ENCODE measurements at regions not wholly inside any gene's neighbourhood (a gene's known extent, or its start where the extent isn't known, plus 50 kb on each side); places are given as distances from the start of the nearest gene placed in this dataset.
A peak's percentile ranks its signal among the peaks of the same experiment; 100 is the strongest.
"Not testable (repeated sequence)": the region's sequence is repeated elsewhere in the genome, so short reads cannot be mapped to it uniquely, and the experiment has no call there.

DNA sequence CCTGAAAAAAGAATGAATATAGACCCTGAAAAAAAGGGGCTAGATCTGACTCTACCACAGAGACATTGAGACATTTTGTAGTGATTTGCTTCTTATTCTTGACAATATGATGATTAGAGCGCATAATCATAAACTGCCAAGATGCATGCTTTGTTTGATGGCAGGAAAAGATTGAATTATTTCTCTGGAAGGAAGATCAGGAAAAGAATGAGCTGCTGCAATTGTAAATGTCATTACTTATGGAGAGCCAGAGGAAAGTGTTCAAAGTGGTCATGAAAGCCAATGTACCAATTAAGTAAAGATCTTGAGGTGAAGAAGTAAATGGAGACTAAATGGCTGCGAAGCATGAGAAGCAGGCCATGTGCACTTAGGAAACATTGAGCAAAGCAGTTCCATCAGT lies 126.4 kb upstream of the NXPH2 start:
- no peak for DNase-seq (ENCODE audit: insufficient read length, low spot score)

DNA sequence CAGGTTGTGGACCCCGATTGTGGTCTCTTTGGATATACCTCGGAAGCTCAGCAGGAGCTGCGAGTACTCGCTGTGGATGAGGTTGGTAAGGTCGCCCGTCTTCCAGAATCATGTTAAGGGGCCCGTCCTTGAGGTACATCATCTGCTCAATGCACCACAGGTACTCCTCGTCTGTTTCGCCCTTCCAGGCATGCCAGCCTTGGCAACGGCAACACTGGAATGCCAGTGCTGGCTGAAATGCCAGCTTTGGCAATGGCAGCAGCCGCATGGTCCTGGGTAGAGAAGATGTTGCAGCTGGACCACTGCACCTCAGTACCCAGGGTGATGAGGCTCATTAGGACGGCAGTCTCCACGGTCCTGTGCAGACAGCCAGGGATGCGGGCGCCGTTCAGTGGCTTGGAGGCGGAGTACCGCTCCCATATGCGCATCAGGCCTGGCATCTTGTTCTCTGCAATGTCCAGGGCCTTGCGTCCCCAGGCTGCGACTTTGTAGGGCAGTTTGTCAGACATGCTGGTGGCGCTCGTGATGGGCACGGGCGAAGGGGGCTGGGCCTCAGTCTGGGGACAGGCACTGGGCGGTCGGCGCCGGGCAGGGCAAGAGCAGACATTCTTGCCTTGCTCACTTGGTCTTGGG lies 122.2 kb upstream of the NXPH2 start:
- DNase-seq (ENCODE audit: insufficient read length, low spot score) (no peak), FAIRE-seq (no peak)

More for the DNA sequence above, 126.4 kb upstream of the NXPH2 start:
- FAIRE-seq: no peak

DNA sequence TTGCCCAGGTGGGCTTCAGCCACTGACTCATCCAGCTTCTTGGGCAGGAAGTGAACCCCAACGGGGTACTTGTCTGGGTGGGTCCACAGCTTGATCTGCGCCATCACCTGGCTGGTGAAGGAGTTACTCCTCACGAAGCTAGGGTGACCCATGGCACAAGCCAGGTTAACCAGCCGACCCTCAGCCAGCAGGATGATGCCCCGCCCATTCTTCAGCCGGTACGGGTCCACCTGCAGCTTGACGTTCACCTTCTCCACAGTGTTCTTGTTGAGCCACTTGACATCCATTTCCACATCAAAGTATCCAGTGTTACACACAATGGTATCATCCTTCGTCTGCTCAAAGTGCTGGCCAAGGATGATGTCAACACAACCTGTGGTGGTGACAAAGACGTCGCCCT lies 121.3 kb upstream of the NXPH2 start:
- DNase-seq (ENCODE audit: insufficient read length, low spot score): no peak
- no peak for FAIRE-seq

GRCh38 chr2:138898855-138899254 lies 118.7 kb upstream of the NXPH2 start:
- no peak for FAIRE-seq
- DNase-seq (ENCODE audit: insufficient read length, low spot score): no peak

- no peak for FAIRE-seq
- no peak for DNase-seq (ENCODE audit: insufficient read length, low spot score)
Observed at GRCh38 chr2:138897274-138897673, 117.1 kb upstream of the NXPH2 start.

DNA sequence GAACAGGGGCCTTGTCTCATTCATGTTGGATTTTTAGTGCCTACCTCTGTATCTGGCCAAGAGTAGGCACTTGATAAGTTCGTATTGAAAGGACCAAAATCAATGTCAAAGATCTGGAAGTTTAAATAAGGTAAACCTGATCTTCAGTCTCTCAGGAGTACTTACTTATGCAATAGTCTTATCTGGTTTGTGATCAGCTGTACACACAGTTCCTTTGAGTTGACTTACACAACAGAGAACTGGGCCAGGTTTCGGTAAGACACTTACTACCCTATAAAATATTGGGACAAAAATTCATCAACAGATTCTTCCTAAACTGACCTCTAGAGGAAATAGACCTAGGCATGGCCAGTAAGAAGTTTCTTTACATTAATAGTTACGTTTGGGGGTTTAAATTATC lies 113.6 kb upstream of the NXPH2 start:
- DNase-seq (ENCODE audit: insufficient read length, low spot score): no peak
- FAIRE-seq: no peak

DNA sequence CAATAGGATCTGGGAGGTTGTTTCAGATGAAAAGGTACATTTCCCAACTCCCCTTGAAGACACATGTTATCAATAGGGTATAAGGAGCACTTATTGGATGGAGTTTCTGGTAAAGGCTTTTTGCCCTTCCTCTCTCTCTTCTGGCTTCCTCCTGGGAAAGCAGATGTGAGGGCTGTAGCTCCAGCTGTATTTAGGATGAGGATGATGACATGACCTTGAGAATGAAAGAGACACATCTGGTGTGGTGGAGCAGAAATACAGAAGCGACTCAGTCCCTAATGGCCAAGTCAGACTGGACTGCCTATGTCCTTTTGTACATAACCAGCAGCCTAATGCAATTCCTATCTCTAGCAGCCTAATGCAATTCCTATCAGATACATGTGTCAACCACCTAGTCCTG lies 100.9 kb upstream of the NXPH2 start:
- DNase-seq (ENCODE audit: insufficient read length, low spot score) (no peak), FAIRE-seq (no peak)

DNA sequence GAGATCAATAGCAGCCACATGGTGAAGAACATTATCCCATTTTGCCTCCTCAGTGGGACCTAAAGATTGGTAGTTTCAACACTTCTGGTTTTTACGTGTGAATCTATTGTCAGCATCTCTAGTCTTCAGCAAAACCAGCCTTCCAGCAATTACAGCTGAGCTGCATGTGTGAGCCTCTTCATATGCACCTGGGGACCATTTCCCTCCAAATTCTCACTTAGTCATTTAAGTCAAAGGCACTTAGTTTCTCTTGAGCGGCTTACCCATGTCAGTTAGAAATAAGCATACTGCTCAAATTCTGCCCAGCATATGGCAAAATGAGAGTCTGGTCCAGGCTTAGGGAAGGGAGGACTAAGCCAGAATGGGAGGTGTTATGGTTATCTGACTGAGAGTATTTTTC lies 99.7 kb upstream of the NXPH2 start:
- FAIRE-seq (no peak), DNase-seq (ENCODE audit: insufficient read length, low spot score) (no peak)

GRCh38 chr2:138877421-138877820 lies 97.2 kb upstream of the NXPH2 start:
- FAIRE-seq (no peak), DNase-seq (ENCODE audit: insufficient read length, low spot score) (no peak)

DNA sequence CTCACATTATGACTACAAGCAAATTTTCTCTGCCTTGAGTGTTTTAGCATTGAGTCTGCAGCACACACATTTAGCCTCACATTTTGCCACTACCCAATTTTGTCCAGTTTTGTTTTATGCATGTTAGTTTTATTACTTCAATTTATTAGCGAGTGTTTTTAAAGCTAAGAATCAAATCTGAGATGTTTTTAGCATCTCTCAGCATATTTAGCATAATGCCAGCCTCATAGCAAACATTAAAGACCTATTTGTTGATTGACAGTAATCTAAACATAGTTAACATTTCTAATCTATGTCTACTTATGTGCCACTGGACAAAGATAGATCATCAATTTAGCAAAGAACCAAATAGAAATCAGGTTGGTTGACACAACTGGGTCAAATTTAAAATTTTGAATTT lies 94.1 kb upstream of the NXPH2 start:
- DNase-seq (ENCODE audit: insufficient read length, low spot score) (no peak), FAIRE-seq (no peak)

GRCh38 chr2:138872116-138872515 lies 91.9 kb upstream of the NXPH2 start:
- not testable (repeated sequence) for DNase-seq (ENCODE audit: insufficient read length, low spot score); FAIRE-seq

- no peak for FAIRE-seq
- no peak for DNase-seq (ENCODE audit: insufficient read length, low spot score)
Observed at GRCh38 chr2:138871312-138871711, 91.1 kb upstream of the NXPH2 start.

GRCh38 chr2:138867341-138867740 lies 87.2 kb upstream of the NXPH2 start:
- no peak for FAIRE-seq
- no peak for DNase-seq (ENCODE audit: insufficient read length, low spot score)

GRCh38 chr2:138866797-138867196 lies 86.6 kb upstream of the NXPH2 start:
- FAIRE-seq: no peak
- DNase-seq (ENCODE audit: insufficient read length, low spot score): no peak

GRCh38 chr2:138853761-138854160 lies 73.6 kb upstream of the NXPH2 start:
- DNase-seq (ENCODE audit: insufficient read length, low spot score): no peak
- FAIRE-seq: no peak

DNA sequence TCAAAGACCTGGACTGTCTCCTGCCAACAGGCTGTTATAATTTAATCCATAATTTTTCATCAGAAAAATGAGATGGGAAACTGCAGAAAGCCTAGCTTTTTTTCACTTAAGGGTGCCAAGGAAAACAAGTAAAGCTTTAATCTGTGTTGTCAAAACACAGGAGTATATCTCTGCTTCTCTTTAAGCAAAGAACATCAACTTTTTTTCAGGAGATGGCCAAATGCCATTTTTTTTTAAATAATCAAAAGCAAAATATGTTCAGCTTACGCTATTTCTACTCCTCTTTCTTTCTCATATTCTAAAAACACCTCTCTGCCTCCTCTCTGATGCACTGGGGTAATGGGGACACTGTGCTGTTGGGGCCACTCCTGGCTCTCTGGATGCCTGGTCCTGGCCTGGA lies 73.1 kb upstream of the NXPH2 start:
- FAIRE-seq (no peak), DNase-seq (ENCODE audit: insufficient read length, low spot score) (no peak)

DNA sequence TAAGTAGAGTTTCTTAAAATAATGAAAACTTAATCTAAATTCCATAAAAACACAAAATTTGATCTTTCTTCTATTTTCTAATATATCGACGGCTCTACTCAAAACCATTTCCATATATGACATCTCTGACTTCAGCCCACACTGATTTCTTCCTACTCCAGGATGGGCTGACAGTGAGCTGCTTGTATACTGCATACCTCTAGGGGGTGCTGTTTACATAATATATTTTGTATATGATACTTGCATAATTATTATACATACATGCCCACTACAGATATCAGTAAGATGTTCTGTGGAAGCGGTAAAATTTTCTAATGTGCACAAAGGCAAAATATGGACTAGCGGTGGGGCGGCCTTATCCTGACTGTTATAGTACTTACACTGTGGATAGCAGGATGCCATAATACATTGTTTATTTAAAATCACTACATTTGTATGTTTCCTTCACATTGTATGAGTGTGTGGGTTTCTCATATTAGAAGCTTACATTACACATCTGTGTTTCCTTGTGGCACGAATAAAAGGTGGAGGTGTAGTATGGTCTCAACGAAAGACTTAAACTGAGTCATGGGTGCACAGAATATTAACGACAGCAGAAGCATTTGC lies 66.1 kb upstream of the NXPH2 start:
- DNase-seq (ENCODE audit: insufficient read length, low spot score) (peak; percentile 4), FAIRE-seq (peak; percentile 62)

- FAIRE-seq (no peak), DNase-seq (ENCODE audit: insufficient read length, low spot score) (no peak)
Observed at GRCh38 chr2:138842341-138842740, 62.2 kb upstream of the NXPH2 start.

DNA sequence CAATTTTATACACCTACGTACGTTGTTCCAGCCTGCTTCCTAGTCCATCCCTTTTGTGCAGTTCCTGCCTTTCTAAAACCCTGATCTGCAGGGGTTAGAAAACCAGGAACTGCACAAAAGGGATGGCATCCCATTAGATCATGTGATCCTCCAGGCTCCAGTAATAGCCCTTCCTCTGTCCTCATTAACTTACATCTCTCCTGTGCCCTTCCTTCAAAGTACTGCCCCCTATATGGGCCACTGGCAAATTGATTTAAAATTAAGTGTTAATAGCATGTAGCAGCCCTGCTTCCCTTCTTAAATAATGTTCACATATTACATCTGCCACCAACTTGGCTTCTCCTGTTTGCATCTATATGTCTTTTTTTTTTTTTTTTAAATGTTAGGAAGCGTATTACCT lies 61.3 kb upstream of the NXPH2 start:
- DNase-seq (ENCODE audit: insufficient read length, low spot score) (no peak), FAIRE-seq (no peak)

GRCh38 chr2:138838851-138839620 lies 58.8 kb upstream of the NXPH2 start:
- DNase-seq (ENCODE audit: insufficient read length, low spot score): no peak
- no peak for FAIRE-seq

DNA sequence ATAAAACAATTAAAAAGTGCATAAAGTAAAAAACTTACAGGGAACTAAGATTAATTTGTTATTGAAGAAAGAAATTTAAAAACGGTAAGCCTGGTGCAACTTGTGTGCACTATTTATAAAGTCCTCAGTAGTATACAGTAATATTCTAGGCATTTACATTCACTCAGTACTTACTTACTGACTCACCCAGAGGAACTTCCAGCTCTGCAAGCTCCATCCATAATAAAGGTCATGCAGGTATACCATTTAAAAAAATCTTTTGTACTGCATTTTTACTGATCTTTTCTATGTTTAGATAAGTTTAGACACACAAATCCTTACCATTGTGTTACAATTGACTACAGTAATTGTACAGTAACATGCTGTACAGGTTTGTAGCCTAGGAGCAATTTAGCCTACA lies 51.5 kb upstream of the NXPH2 start:
- DNase-seq (ENCODE audit: insufficient read length, low spot score) (no peak), FAIRE-seq (no peak)

DNA sequence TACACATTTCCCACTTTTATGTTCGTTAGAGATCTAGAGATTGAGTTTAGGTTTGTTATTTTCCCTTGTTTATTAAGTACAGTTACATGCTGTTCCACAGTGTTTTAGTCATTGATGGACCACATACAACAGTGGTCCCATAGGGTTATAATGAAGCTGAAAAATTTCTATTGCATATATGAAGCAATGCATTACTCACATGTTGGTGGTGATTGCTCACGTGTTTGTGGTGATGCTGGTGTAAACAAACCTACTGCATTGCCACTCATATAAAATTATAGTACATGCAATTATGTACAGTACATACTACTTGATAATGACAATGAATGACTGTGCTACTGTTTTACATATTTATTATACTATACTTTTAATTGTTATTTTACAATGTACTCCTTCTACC lies 51.0 kb upstream of the NXPH2 start:
- no peak for DNase-seq (ENCODE audit: insufficient read length, low spot score)
- FAIRE-seq: no peak
